Panc1 (cell line): ENCODE measurements at regions not wholly inside any gene's neighbourhood (a gene's known extent, or its start where the extent isn't known, plus 50 kb on each side); places are given as distances from the start of the nearest gene placed in this dataset.

Experiments used
- ATAC-seq: fragments of 200-7000 bp; cut with Tn5 transposase; 2 replicates; pipeline ENCODE4 v1.9.1; 2020; ENCODE audit warnings: mild to moderate bottlenecking, moderate library complexity
- BruUV-seq: library from RNA; stranded (reverse); fragments of 400-500 nt; replicated peaks from 2 replicates; lab custom pipeline; 2021; lab: Mats Ljungman, UMichigan
- CTCF ChIA-PET: fragments of 300-600 bp; sonication (Branson Sonifier 250); formaldehyde crosslinking; loops from one replicate; lab custom pipeline; 2022; ENCODE audit warnings: antibody characterized with exemption; lab: Charles Lee
- POLR2A ChIA-PET: fragments of 300-600 bp; sonication (Branson Sonifier 250); formaldehyde crosslinking; loops from one replicate; lab custom pipeline; 2022; ENCODE audit warnings: antibody characterized with exemption; lab: Charles Lee
- DNase-seq: peaks from one replicate; pipeline ENCODE4 v3.0.0-alpha.2; 2010; ENCODE audit warnings: low read depth, low spot score
- H3K27ac ChIP-seq: 2 replicates; pipeline ENCODE4 v1.5.1; 2011; ENCODE audit warnings: mild to moderate bottlenecking, low read length, inconsistent platforms
- H3K27me3 ChIP-seq: fragments of 200-500 bp; sonication (Bioruptor generic); 2 replicates; pipeline ENCODE4 v1.6.0; 2014; ENCODE audit warnings: low read length, inconsistent platforms; ENCODE audit not compliant: control insufficient read depth, insufficient read depth
- H3K36me3 ChIP-seq: fragments of 200-500 bp; sonication (Bioruptor generic); 2 replicates; pipeline ENCODE4 v1.5.1; 2014; ENCODE audit warnings: inconsistent platforms, mild to moderate bottlenecking, low read length, moderate library complexity; ENCODE audit not compliant: control insufficient read depth, insufficient read depth
- H3K4me1 ChIP-seq: 2 replicates; pipeline ENCODE4 v1.5.1; 2011; ENCODE audit warnings: inconsistent platforms, mild to moderate bottlenecking, low read length, moderate library complexity; ENCODE audit not compliant: control insufficient read depth, insufficient read depth
- H3K4me3 ChIP-seq, 2 experiments: 2 replicates each; pipeline ENCODE4 v1.5.1; 2011 to 2012; ENCODE audit warnings: low read depth in 2 of 2, low read length in 2 of 2, mild to moderate bottlenecking in 2 of 2, inconsistent platforms in 1 of 2, moderate library complexity in 1 of 2
- H3K9me3 ChIP-seq: fragments of 200-500 bp; sonication (Bioruptor generic); 2 replicates; pipeline ENCODE4 v1.5.1; 2014; ENCODE audit warnings: low read depth, mild to moderate bottlenecking, inconsistent platforms, low read length, moderate library complexity; ENCODE audit not compliant: control insufficient read depth, insufficient read depth
- CTCF ChIP-seq: fragments of 450-650 bp; IDR thresholded peaks from 2 replicates; pipeline ENCODE4 v1.5.1; 2017; ENCODE audit warnings: mild to moderate bottlenecking
- POLR2AphosphoS5 ChIP-seq: IDR thresholded peaks from 2 replicates; pipeline ENCODE4 v1.6.1; 2012; ENCODE audit warnings: mild to moderate bottlenecking, low read depth, low read length, moderate library complexity
- REST ChIP-seq, 2 experiments: IDR thresholded peaks; 2 replicates each; pipeline ENCODE4 v1.6.1; 2011 to 2012; ENCODE audit warnings: low read depth in 2 of 2, control low read depth in 1 of 2, low read length in 1 of 2, mild to moderate bottlenecking in 1 of 2, moderate library complexity in 1 of 2; ENCODE audit not compliant: insufficient read depth in 1 of 2
- SIN3A ChIP-seq: IDR thresholded peaks from 2 replicates; pipeline ENCODE4 v1.6.1; 2012; ENCODE audit warnings: low read depth, mild to moderate bottlenecking, low read length, moderate library complexity, borderline replicate concordance; ENCODE audit not compliant: insufficient read depth
- TCF7L2 ChIP-seq: IDR thresholded peaks from 2 replicates; pipeline ENCODE4 v1.6.1; 2011; ENCODE audit warnings: mild to moderate bottlenecking, low read depth, low read length, inconsistent platforms
- in situ Hi-C: cut with HindIII; loops from 2 replicates; pipeline ENCODE4 v1.10.0; 2016; ENCODE audit warnings: low sequenced_read_pairs, low pct_unique_long_range_greater_than_20kb
- intact Hi-C: fragments of 100-400 bp; cut with micrococcal nuclease; formaldehyde crosslinking; loops from one replicate; pipeline ENCODE4 v1.10.0; 2022; ENCODE audit not compliant: unreplicated experiment

- CTCF ChIA-PET = no interaction called here
- in situ Hi-C loops = no loop called here
- Histone ChIP-seq H3K27me3 (no peaks in the 10 kb centered on the region), H3K9me3 (no peaks in the 10 kb centered on the region), H3K36me3 (no peaks in the 10 kb centered on the region), H3K4me3 (no peak overlapping the region), H3K4me1 (no peaks in the 10 kb centered on the region), H3K27ac (no peak overlapping the region)
- ATAC-seq (no peak), DNase-seq (no peak)
- intact Hi-C loops = no loop called here
- TF ChIP-seq REST (IDR thresholded peaks at IDR 0.05; ENCODE audit: insufficient read depth in 1 of 2, low read depth in 2 of 2, low read length in 1 of 2) = no peak
- TF ChIP-seq CTCF = no peak
- TF ChIP-seq TCF7L2 = no peak
- no peak for TF ChIP-seq POLR2AphosphoS5
- no peak for TF ChIP-seq SIN3A
- POLR2A ChIA-PET = no interaction called here
- BruUV-seq = no TSS peak
Measured at GRCh38 chr6:134372603-134373281, 54.8 kb upstream of the SGK1 start.

GRCh38 chr6:134368670-134369069 lies 50.8 kb upstream of the SGK1 start:
- no peaks in the 10 kb centered on the region for H3K27me3 ChIP-seq
- no peaks in the 10 kb centered on the region for H3K36me3 ChIP-seq
- CTCF ChIA-PET = no interaction called here
- no peak overlapping the region for H3K4me3 ChIP-seq
- in situ Hi-C loops (no loop called here), intact Hi-C loops (no loop called here)
- no peak overlapping the region for H3K27ac ChIP-seq
- BruUV-seq = no TSS peak
- POLR2A ChIA-PET = no interaction called here
- H3K9me3 ChIP-seq = no peaks in the 10 kb centered on the region
- DNase-seq (no peak), ATAC-seq (no peak)
- TF ChIP-seq CTCF = no peak
- no peak for TF ChIP-seq SIN3A
- TF ChIP-seq POLR2AphosphoS5 = no peak
- TF ChIP-seq TCF7L2 = no peak
- TF ChIP-seq REST (IDR thresholded peaks at IDR 0.05; ENCODE audit: insufficient read depth in 1 of 2, low read depth in 2 of 2, low read length in 1 of 2) = no peak
- H3K4me1 ChIP-seq = no peaks in the 10 kb centered on the region
